NOMO-1 (cell line): ENCODE measurements at regions not wholly inside any gene's neighbourhood (a gene's known extent, or its start where the extent isn't known, plus 50 kb on each side); places are given as distances from the start of the nearest gene placed in this dataset.

Experiments used
- DNase-seq, 2 experiments: peaks; one replicate each; lab custom pipeline; 2025; ENCODE audit not compliant: unreplicated experiment in 2 of 2; lab: John Stamatoyannopoulos, UW

- DNase-seq, result no peak
These were observed 50.3 kb upstream of the KITLG start for GRCh38 chr12:88630561-88630960.
